ENCODE measurements at regions not wholly inside any gene's neighbourhood (a gene's known extent, or its start where the extent isn't known, plus 50 kb on each side); places are given as distances from the start of the nearest gene placed in this dataset.
A peak's percentile ranks its signal among the peaks of the same experiment; 100 is the strongest.

- H3K4me3 ChIP-seq (replicated peaks; ENCODE audit: low read depth, low read length), result no peak overlapping the region
- DNase-seq (ENCODE audit: low read depth), result no peak
- no peak for TF ChIP-seq CTCF (IDR thresholded peaks at IDR 0.05; ENCODE audit: low read length, missing control alignments)
Measured at GRCh38 chr13:68272652-68273051, 1042.5 kb upstream of the PCDH9 start.

- no peak overlapping the region for H3K4me3 ChIP-seq (replicated peaks; ENCODE audit: low read depth, low read length)
- no peak for TF ChIP-seq CTCF (IDR thresholded peaks at IDR 0.05; ENCODE audit: low read length, missing control alignments)
- DNase-seq (ENCODE audit: low read depth), result no peak
Measured at GRCh38 chr13:68264692-68265091, 1034.6 kb upstream of the PCDH9 start.

GRCh38 chr13:68261105-68261504 is 1031.0 kb upstream of the PCDH9 start:
- DNase-seq (ENCODE audit: low read depth), result no peak
- H3K4me3 ChIP-seq (replicated peaks; ENCODE audit: low read depth, low read length), result no peak overlapping the region
- no peak for TF ChIP-seq CTCF (IDR thresholded peaks at IDR 0.05; ENCODE audit: low read length, missing control alignments)

GRCh38 chr13:68257111-68257842 is 1027.1 kb upstream of the PCDH9 start:
- TF ChIP-seq CTCF (IDR thresholded peaks at IDR 0.05; ENCODE audit: low read length, missing control alignments), result no peak
- DNase-seq (ENCODE audit: low read depth), result peak; percentile 8
- no peak overlapping the region for H3K4me3 ChIP-seq (replicated peaks; ENCODE audit: low read depth, low read length)

- no peak for DNase-seq (ENCODE audit: low read depth)
- no peak for TF ChIP-seq CTCF (IDR thresholded peaks at IDR 0.05; ENCODE audit: low read length, missing control alignments)
- no peak overlapping the region for H3K4me3 ChIP-seq (replicated peaks; ENCODE audit: low read depth, low read length)
Measured at GRCh38 chr13:68254151-68254550, 1024.0 kb upstream of the PCDH9 start.

GRCh38 chr13:68234274-68234673 is 1004.1 kb upstream of the PCDH9 start:
- peak; percentile 4 for DNase-seq (ENCODE audit: low read depth)
- TF ChIP-seq CTCF (IDR thresholded peaks at IDR 0.05; ENCODE audit: low read length, missing control alignments), result no peak
- H3K4me3 ChIP-seq (replicated peaks; ENCODE audit: low read depth, low read length), result no peak overlapping the region
